ENCODE measurements at regions not wholly inside any gene's neighbourhood (a gene's known extent, or its start where the extent isn't known, plus 50 kb on each side); places are given as distances from the start of the nearest gene placed in this dataset.

- DNase-seq (ENCODE audit: low read depth in 2 of 2) = no peak
Measured at GRCh38 chr1:244157731-244158438, 106.8 kb downstream of the ZBTB18 start.

GRCh38 chr1:244159646-244160045, 108.6 kb downstream of the ZBTB18 start:
- no peak for DNase-seq (ENCODE audit: low read depth in 2 of 2)

GRCh38 chr1:244160455-244161235, 109.6 kb downstream of the ZBTB18 start:
- no peak for DNase-seq (ENCODE audit: low read depth in 2 of 2)

- no peak for DNase-seq (ENCODE audit: low read depth in 2 of 2)
Measured at GRCh38 chr1:244161236-244161510, 110.1 kb downstream of the ZBTB18 start.

DNA sequence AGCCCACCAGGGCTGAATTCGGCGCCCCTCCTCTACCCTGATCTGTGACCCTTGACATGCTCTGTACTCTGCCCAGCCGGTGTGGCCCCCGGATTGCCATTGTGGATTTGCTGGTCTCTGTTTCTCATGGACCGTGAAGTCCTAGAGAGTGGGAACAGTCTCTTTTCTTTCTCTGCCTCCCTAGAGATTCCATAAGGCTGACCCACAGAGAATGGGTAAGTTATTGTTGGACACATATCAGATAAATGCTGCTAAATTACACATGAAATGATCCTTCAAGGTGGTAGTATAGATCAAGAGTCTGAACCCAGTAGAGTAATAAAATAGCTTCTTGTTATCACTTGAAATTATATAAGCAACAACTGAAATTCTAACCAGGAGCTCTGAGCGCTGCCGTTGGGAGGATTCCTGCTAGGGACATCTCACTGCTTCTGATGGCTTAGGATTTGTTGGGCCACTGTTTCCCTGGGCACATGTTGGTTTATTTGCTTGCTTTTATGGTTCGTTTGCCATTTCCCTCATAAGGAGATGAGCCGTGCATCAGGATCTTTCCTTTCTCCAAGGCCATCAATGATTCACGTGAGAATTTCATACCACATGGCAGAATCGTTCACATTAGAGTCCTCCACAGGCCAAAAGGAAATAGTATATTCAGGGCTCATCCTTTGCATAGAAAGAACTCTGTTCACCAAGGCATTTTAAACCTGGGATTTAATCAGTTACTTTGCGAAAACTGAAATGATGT, 111.9 kb downstream of the ZBTB18 start:
- no peak for DNase-seq (ENCODE audit: low read depth in 2 of 2)

GRCh38 chr1:244163861-244164510, 112.9 kb downstream of the ZBTB18 start:
- DNase-seq (ENCODE audit: low read depth in 2 of 2) = no peak

GRCh38 chr1:244164511-244164890, 113.4 kb downstream of the ZBTB18 start:
- DNase-seq (ENCODE audit: low read depth in 2 of 2) = no peak

- DNase-seq (ENCODE audit: low read depth in 2 of 2) = no peak
Measured at GRCh38 chr1:244165021-244165420, 113.9 kb downstream of the ZBTB18 start.

DNA sequence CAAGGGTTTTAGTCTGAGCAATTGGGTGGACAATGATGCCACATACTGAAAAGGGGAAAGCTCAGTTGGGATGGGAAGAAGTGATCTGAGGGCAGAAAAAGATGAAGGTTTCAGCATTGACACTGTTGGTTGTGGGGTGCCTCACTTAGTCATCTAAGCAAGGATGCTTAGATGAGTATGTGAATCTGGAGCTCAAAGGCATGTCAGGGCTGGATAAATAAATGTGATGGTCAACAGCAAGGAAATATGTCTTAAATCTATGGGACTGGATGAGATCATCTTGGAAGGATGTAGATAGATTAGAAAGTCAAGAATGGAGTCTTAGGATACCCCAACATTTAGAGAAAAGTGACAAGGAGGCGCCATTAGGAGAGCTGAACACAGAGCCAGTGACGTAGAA, 114.6 kb downstream of the ZBTB18 start:
- no peak for DNase-seq (ENCODE audit: low read depth in 2 of 2)

DNA sequence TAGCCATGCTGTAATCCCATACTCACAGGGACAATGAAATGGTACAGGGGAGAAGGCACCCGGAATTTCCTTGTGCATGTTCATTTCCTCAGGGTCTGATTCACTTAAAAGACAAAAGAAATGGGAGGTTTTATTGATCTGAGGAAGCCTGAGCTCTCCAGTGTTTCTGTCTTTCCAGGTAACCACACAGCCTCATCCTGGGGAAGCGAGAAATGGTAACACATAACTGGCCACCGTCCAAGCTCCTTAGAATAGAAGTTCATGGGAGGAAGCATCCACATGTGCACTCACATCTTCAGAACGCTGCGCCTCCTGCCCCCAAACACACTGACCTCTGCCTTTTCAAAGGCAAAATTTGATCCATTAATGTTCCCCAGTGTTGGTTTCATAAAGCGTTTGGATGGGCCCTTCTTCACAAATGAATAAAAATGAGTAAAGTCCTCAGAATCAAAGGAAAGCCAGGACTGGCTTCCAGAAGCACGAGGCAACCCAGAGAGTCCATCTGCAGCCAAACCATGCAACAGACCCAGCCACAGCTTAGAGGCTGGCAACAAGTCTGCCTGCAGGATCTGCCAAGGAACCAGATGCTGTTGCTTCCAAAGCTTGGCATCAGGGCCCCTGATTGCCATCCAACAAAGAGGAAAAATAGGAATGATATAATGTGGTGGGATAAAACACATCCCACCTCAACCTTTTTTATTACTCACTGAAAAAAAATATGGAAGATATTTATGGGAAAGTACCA, 120.3 kb downstream of the ZBTB18 start:
- DNase-seq (ENCODE audit: low read depth in 2 of 2) = no peak

- no peak for DNase-seq (ENCODE audit: low read depth in 2 of 2)
Measured at GRCh38 chr1:244173240-244173639, 122.2 kb downstream of the ZBTB18 start.

- DNase-seq (ENCODE audit: low read depth in 2 of 2) = no peak
Measured at GRCh38 chr1:244173769-244174168, 122.7 kb downstream of the ZBTB18 start.

GRCh38 chr1:244174922-244175521, 123.9 kb downstream of the ZBTB18 start:
- DNase-seq (ENCODE audit: low read depth in 2 of 2) = no peak

DNA sequence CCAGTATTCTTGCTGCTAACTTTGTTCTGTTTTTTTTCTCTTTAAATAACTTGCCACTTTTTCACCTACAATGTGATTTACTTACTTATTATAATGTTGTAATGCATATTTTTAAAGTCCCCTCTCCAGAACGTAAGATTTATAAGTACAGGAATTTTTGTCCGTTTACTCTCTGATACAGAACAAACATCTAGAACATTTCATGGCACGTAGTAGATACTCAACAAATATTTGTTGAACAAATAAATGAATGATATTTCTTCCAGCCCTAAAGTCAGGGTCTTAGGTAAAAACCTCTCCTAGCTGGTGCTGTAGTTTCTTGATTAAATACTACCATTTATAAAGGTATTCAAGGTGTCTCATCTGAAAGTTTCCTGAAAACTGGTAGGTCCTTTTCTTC, 125.1 kb downstream of the ZBTB18 start:
- DNase-seq (ENCODE audit: low read depth in 2 of 2) = no peak

DNA sequence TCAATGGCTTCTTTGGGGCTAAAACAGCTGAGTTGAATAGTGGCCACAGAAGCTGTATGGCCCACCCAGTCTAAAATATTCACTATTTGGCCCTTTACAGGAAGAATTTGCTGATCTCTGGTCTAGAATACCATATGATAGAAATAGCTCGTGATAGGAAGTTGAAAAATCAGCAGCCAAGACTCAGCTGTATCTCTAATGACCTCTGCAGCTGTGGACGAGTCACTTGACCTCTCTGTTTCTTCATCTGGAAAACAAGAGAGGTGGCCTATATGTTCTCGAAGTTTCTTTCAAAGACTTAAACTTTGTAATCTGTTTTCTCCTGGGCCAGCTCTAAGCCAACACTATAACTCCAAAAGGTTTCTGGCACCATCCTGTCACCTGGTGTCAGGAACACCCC, 129.2 kb downstream of the ZBTB18 start:
- no peak for DNase-seq (ENCODE audit: low read depth in 2 of 2)

DNA sequence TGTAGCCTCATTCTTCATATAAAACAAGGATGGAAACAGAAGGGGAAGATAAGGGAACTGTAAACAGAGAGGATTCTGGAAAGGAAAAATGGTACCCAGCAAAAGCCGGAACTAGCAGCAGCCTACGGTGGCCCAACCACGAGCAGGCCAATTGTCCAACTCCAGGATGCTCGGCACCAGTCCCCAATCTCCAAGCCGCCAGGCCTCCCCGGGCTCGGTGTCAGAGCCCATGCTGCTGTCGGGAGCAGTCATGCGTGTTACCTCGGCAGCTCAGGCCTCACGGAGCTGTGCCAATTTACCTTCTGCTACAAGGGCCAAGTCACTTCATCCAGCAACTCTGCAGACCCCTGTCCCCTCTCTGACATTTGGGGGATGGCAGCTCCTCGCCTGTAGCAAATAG, 130.8 kb downstream of the ZBTB18 start:
- DNase-seq (ENCODE audit: low read depth in 2 of 2) = no peak

DNA sequence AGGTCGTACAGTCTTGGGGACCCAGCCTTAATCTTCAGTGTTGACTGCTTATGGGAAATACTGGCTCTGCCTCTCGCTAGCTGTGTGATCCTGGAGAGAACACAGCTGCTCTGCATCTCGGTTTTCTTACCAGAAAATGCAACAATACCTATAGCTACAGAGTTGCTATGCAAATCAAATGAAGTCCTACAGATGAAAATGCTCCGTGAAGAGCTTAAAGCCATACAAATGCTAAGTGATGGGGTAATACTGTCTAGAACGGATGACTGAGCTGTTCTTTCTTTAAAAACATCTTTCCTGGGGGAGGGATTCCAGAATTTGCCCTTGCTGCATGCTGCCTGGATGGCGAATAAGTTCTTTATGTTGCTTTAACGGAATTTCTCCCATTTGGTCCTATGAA, 132.0 kb downstream of the ZBTB18 start:
- no peak for DNase-seq (ENCODE audit: low read depth in 2 of 2)

DNA sequence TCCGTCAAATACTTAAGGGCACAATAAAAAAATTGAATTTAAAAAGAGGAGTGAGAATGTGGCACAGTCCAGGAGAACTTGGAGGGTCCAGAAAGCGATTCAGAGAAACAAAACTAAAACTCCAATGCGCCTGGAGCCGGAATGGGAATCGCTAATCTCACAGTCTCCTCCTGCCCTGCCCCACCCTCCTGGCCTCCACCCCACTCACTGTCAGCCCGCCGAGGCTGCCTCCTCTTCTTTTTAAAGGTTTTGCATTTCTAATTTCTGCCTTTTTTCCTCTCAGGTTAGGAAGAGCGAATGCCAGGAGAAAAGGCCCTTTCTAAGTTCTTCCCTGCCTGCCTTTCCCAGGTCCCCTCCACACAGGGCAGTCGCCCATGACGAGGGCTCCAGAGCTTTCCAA, 135.3 kb downstream of the ZBTB18 start:
- DNase-seq (ENCODE audit: low read depth in 2 of 2) = no peak

- DNase-seq (ENCODE audit: low read depth in 2 of 2) = no peak
Measured at GRCh38 chr1:244187310-244187709, 136.2 kb downstream of the ZBTB18 start.

- DNase-seq (ENCODE audit: low read depth in 2 of 2) = no peak
Measured at GRCh38 chr1:244191581-244191980, 140.5 kb downstream of the ZBTB18 start.

- no peak for DNase-seq (ENCODE audit: low read depth in 2 of 2)
Measured at GRCh38 chr1:244192325-244192724, 141.2 kb downstream of the ZBTB18 start.
